GM13977 (cell line): ENCODE measurements at regions not wholly inside any gene's neighbourhood (a gene's known extent, or its start where the extent isn't known, plus 50 kb on each side); places are given as distances from the start of the nearest gene placed in this dataset.

ENCODE experiments used
- DNase-seq: peaks from one replicate; pipeline ENCODE4 v3.0.0; 2012; ENCODE audit warnings: low spot score
- CTCF ChIP-seq: IDR thresholded peaks from 2 replicates; pipeline ENCODE4 v1.5.1; 2012; ENCODE audit warnings: mild to moderate bottlenecking, control low read depth; ENCODE audit not compliant: insufficient read depth; ENCODE audit errors: extremely low read depth, missing control alignments
- in situ Hi-C: fragments of 300-500 bp; cut with MboI; formaldehyde crosslinking; loops from one replicate; pipeline ENCODE4 v1.12.0; 2022; ENCODE audit warnings: low sequenced_read_pairs, low pct_unique_long_range_greater_than_20kb, mixed read lengths, inconsistent platforms; ENCODE audit not compliant: unreplicated experiment

- TF ChIP-seq CTCF, result no peak
- in situ Hi-C loops, result no loop called here
- no peak for DNase-seq
Measured at GRCh38 chr4:38610521-38610920, 53.5 kb upstream of the KLF3 start.

- TF ChIP-seq CTCF, result no peak
- DNase-seq, result no peak
- in situ Hi-C loops, result no loop called here
Measured at GRCh38 chr4:38610966-38611431, 53.0 kb upstream of the KLF3 start.

- no peak for DNase-seq
- no peak for TF ChIP-seq CTCF
- in situ Hi-C loops, result no loop called here
Measured at GRCh38 chr4:38611676-38612075, 52.3 kb upstream of the KLF3 start.

DNA sequence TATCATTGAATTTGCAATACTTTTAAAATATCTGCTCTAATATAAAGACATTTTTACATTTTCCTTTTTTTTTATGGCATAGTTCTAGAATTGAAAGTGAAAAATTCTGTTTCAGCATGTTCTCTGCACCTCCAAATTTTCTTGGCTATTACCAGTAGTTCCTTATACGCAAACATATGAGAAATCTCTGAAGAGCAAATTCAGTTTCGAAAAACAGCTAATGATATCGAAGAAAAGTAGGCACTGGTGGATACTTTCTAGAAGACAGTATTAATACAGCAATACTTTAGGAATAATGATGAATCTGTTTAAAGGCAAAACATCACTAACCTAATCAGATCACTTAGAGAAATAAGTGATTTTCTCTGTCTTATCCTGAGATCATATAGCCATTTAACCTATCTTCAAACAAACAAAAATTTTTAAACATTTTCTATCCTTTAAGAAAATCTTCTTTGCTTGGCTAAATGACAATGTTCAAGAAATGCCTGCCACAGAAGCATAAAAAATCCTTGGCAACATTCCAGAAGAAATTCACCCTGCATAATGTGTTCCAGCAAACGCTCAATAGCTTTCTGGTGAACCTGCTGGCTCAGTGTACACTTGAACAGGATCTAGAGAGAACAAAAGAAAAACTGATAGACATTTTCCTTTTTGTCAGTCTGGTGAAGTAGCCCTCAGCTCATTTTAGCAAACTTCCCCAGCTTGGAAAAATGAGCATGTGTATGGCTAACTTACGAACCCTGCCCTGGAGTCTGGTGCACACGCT lies 51.2 kb upstream of the KLF3 start:
- DNase-seq, result no peak
- in situ Hi-C loops, result no loop called here
- TF ChIP-seq CTCF, result no peak
